AG09309 (cell line): ENCODE measurements at regions not wholly inside any gene's neighbourhood (a gene's known extent, or its start where the extent isn't known, plus 50 kb on each side); places are given as distances from the start of the nearest gene placed in this dataset.

Source experiments
- DNase-seq: peaks from one replicate; pipeline ENCODE4 v3.0.0-alpha.2; 2010; ENCODE audit warnings: low read depth
- H3K4me3 ChIP-seq: 2 replicates; pipeline ENCODE4 v1.5.1; 2011; ENCODE audit warnings: mild to moderate bottlenecking, low read depth, low read length, moderate library complexity; ENCODE audit not compliant: control insufficient read depth
- TF ChIP-seq, protein P1 (sequence below): IDR thresholded peaks from 2 replicates; pipeline ENCODE4 v1.5.1; 2011; ENCODE audit warnings: mild to moderate bottlenecking, low read depth, low read length, inconsistent platforms; ENCODE audit not compliant: insufficient read depth, control insufficient read depth; ENCODE audit errors: missing control alignments

DNA sequence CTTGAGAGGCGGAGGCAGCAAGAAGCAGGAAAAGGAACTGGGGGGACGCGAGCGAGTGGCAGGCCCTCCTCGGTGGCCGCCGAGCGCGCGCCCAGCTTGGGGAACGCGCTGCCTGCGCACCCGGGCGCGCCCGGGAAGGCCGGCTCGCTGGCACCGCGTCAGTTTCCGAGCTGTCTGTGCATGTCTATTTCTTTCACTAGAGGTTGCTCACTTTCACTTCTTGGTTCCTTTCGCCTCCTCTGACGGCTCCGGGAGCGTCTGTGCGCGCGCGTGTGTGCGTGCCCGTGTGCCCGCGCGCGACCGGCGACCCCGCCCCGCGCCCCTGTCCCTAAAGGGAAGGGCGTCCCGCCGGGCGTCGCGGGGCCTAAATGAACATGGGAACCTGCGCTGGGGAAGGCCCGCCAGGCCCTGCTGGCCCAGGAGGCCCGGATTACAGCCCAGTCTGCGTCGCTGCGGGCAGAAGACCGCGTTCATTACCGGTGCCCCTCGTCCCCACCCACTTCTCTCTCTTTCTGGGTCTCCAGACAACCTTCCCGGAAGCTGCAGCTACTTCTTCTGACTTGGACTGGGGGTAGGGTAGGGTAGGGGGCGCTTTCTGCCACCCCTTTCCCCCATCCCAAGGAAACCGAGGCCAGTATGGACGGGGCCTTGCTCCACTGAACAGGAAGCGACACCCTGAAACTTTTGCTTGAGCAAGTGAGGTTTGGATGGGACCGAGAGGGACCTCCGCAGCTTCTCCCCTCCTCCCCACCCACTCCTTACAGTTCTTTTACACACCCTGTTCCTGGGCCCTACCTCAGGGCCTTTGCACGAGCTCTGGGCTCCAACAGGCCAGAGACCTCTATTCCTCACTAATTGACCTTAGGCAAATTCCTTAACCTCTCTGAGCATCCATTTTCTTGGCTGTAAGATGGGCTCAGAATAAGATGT lies 205.8 kb upstream of the IER5L start:
- peak; percentile 23 for DNase-seq
- peak overlapping the region; percentile 37 for H3K4me3 ChIP-seq
- TF ChIP-seq, protein P1, sequence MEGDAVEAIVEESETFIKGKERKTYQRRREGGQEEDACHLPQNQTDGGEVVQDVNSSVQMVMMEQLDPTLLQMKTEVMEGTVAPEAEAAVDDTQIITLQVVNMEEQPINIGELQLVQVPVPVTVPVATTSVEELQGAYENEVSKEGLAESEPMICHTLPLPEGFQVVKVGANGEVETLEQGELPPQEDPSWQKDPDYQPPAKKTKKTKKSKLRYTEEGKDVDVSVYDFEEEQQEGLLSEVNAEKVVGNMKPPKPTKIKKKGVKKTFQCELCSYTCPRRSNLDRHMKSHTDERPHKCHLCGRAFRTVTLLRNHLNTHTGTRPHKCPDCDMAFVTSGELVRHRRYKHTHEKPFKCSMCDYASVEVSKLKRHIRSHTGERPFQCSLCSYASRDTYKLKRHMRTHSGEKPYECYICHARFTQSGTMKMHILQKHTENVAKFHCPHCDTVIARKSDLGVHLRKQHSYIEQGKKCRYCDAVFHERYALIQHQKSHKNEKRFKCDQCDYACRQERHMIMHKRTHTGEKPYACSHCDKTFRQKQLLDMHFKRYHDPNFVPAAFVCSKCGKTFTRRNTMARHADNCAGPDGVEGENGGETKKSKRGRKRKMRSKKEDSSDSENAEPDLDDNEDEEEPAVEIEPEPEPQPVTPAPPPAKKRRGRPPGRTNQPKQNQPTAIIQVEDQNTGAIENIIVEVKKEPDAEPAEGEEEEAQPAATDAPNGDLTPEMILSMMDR: no peak

DNA sequence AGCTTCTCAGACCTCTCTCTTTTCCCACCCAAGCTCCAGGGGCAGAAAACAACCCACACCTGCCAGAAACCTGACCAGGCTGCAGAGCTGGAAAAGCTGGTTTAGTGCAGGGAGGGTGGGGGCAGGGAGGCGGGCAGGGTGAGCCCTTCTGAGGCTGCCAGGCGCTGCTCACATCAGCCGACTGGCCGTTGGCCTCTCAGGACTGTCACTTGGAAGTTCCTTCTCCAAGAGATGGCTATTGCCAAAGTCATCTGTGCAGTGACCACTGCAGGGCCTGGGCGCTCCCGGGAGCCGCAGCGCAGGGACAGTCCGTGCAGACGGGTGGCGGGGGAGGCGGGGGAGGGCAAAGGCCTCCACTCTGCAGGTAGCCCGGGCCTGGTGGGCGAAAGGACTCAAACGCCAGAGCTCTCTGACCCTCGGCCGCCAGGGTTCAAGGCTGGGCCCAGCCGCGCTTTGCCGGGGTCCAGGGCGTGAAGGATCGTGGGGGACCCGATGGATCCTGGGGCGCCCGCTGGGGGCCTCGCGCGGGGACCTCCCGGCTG lies 205.0 kb upstream of the IER5L start:
- H3K4me3 ChIP-seq: peak overlapping the region; percentile 37
- DNase-seq: no peak
- TF ChIP-seq, protein P1: no peak

DNA sequence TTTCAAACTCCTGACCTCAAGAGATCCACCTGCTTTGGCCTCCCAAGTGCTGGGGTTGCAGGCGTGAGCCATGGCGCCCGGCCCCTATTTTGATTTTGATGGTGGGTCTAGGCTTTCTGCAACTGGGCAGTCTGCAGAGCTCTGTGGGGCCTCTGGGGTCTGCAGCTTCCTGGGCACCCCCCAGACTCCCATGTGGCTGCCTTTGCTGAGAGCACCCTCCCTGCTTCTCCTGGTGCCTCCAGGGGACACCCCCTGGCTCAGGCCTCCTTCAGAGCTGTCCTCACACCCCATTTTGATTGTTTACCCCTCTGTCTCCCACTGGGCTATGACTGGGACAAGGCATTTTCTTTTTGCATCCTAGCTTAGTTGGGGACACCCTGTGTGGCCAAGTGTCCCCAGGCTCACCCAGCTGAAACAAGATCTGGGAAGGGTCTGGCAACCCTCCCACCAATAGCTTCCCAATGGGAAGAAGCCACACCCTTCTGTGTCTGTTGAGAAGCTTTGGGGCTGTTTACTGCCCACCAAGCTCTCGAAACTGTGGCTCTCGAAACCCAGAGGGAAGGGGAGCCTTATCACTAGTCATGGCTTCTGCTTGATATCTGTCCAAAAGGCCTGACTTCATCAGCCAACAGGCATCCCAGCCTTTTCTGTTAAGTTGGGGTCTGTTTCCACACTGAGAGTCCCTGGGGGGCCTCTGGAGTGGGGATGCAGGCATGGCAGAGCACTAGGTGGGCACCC lies 204.4 kb upstream of the IER5L start:
- TF ChIP-seq, protein P1: no peak
- H3K4me3 ChIP-seq: no peak overlapping the region
- no peak for DNase-seq

DNA sequence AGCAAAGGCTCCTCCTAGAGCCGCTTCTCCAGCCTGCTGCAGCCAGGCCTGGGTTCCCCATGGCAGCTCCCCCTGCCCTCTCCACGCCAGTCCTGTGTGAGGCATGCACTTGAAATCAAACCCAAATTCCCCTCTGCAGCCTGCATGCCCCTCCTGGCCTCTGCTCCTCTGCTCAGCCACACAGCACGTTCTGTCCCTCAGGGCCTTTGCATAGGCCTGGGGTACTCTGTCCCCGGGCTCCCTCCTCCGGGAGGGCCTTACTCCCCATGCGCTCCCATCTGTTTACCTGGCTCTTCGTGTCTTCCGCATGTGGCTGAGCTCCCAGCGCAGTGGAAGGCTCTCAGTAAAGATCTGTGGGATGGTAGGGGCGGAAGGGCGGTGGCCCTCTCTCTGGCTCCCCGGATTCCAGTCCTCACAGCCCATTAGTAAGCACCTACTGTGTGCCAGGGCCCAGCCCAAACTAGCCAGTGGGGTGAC lies 203.5 kb upstream of the IER5L start:
- TF ChIP-seq, protein P1: no peak
- DNase-seq: no peak
- no peak overlapping the region for H3K4me3 ChIP-seq

DNA sequence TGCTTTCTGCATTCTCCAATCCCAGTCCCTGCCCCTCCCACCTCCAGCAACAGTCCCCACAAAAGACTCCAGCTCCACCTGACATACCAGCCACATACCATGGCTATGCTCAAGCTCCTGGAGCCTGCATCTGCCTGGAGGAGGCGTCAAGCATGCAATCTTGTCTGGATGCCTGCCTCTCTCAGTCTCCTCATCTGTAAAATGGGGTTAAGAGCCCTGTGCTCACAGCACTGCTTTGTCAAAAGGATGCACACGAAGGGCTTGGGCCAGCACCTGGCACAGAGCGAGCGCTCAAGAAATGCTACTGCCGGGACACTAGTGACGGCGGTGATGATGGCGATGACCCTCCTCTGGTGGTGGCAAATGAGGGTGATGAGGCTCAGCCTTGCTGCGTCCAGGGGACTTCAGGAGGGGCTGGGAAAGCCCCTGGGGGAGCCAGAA lies 202.9 kb upstream of the IER5L start:
- no peak overlapping the region for H3K4me3 ChIP-seq
- DNase-seq: no peak
- TF ChIP-seq, protein P1: no peak

DNA sequence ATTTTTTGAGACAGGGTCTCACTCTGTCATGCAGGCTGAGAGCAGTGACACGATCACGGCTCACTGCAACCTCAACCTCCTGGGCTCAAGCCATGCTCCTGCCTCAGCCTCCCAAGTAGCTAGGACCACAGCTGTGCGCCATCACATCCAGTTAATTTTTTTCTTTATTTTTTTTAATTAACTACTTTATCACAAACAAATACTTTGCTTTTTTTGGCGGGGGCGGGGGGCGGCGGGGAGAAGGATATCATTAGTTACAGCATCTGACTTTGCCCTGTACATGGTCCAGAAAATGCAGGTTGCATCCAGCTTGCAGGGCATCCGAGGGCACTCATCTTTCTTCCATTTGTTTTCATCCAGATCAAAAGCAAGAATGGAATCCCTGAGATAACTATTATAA lies 201.8 kb upstream of the IER5L start:
- TF ChIP-seq, protein P1: no peak
- no peak overlapping the region for H3K4me3 ChIP-seq
- no peak for DNase-seq
